PC-9 (cell line): ENCODE measurements at regions not wholly inside any gene's neighbourhood (a gene's known extent, or its start where the extent isn't known, plus 50 kb on each side); places are given as distances from the start of the nearest gene placed in this dataset.

Experiments used
- BruUV-seq: library from RNA; stranded (reverse); fragments of 400-500 nt; replicated peaks from 2 replicates; lab custom pipeline; 2021; lab: Mats Ljungman, UMichigan
- CTCF ChIA-PET: fragments of 300-600 bp; sonication (Branson Sonifier 250); formaldehyde crosslinking; loops from one replicate; lab custom pipeline; 2022; ENCODE audit warnings: antibody characterized with exemption; lab: Charles Lee
- POLR2A ChIA-PET: fragments of 300-600 bp; sonication (Branson Sonifier 250); formaldehyde crosslinking; loops from one replicate; lab custom pipeline; 2022; ENCODE audit warnings: antibody characterized with exemption; ENCODE audit not compliant: unreplicated experiment; lab: Charles Lee
- DNase-seq, 2 experiments: peaks; one replicate each; pipeline versions ENCODE4 v3.0.0 to v3.0.0-alpha.2; 2015 to 2022; ENCODE audit warnings: mixed read lengths in 1 of 2
- H2AFZ ChIP-seq: fragments of 200-600 bp; sonication (generic); 2 replicates; pipeline ENCODE4 v1.8.1; 2017; ENCODE audit warnings: antibody characterized with exemption
- H3F3A ChIP-seq: fragments of 200-600 bp; sonication (generic); 2 replicates; pipeline ENCODE4 v1.8.1; 2017; ENCODE audit warnings: antibody characterized with exemption, mild to moderate bottlenecking, low read depth; ENCODE audit not compliant: insufficient read depth
- H3K27ac ChIP-seq: fragments of 200-600 bp; sonication (generic); 2 replicates; pipeline ENCODE4 v1.6.1; 2016; ENCODE audit warnings: mixed run types
- H3K27me3 ChIP-seq: fragments of 200-600 bp; sonication (generic); 2 replicates; pipeline ENCODE4 v1.6.1; 2016; ENCODE audit warnings: low read depth, mixed run types; ENCODE audit not compliant: insufficient read depth
- H3K36me3 ChIP-seq: fragments of 200-600 bp; sonication (generic); 2 replicates; pipeline ENCODE4 v1.6.1; 2016; ENCODE audit warnings: low read depth, mixed run types
- H3K4me1 ChIP-seq: fragments of 200-600 bp; sonication (generic); replicated peaks from 2 replicates; pipeline ENCODE4 v1.6.1; 2016; ENCODE audit warnings: mixed run types; ENCODE audit not compliant: insufficient read depth
- H3K4me2 ChIP-seq: fragments of 200-600 bp; sonication (generic); 2 replicates; pipeline ENCODE4 v1.6.1; 2017; ENCODE audit warnings: mixed run types
- H3K4me3 ChIP-seq: fragments of 200-600 bp; sonication (generic); 2 replicates; pipeline ENCODE4 v1.6.1; 2016; ENCODE audit warnings: mixed run types
- H3K79me2 ChIP-seq: fragments of 200-600 bp; sonication (generic); 2 replicates; pipeline ENCODE4 v1.6.1; 2017; ENCODE audit warnings: low read depth, mixed run types
- H3K9me2 ChIP-seq: fragments of 200-600 bp; sonication (generic); 2 replicates; pipeline ENCODE4 v1.8.1; 2017; ENCODE audit warnings: mild to moderate bottlenecking; ENCODE audit not compliant: insufficient read depth
- H3K9me3 ChIP-seq: fragments of 200-600 bp; sonication (generic); 2 replicates; pipeline ENCODE4 v1.8.1; 2016; ENCODE audit warnings: low read depth; ENCODE audit not compliant: insufficient read depth
- H4K20me1 ChIP-seq: fragments of 200-600 bp; sonication (generic); 2 replicates; pipeline ENCODE4 v1.8.1; 2017; ENCODE audit not compliant: insufficient read depth
- CTCF ChIP-seq: fragments of 200-600 bp; sonication (generic); conservative IDR thresholded peaks from 2 replicates; pipeline ENCODE4 v1.6.1; 2017; ENCODE audit warnings: mixed run types, antibody characterized with exemption, mild to moderate bottlenecking, moderate library complexity
- EZH2 ChIP-seq: fragments of 200-600 bp; sonication (generic); IDR thresholded peaks from 2 replicates; pipeline ENCODE4 v1.8.0; 2017; ENCODE audit warnings: antibody characterized with exemption, low read depth
- intact Hi-C: fragments of 100-400 bp; cut with micrococcal nuclease; formaldehyde crosslinking; loops from one replicate; pipeline ENCODE4 v1.10.0; 2022; ENCODE audit not compliant: unreplicated experiment

- ChIA-PET CTCF (no interaction called here), POLR2A (no interaction called here)
- no peak for DNase-seq
- Histone ChIP-seq H2AFZ (no peak overlapping the region), H3K79me2 (no peaks in the 10 kb centered on the region), H3K9me2 (no peaks in the 10 kb centered on the region), H4K20me1 (no peaks in the 10 kb centered on the region), H3F3A (no peaks in the 10 kb centered on the region), H3K4me3 (no peak overlapping the region), H3K36me3 (no peaks in the 10 kb centered on the region), H3K27ac (no peak overlapping the region), H3K4me1 (no peaks in the 10 kb centered on the region), H3K4me2 (no peak overlapping the region), H3K27me3 (peaks cover 41% of the 10 kb centered on the region), H3K9me3 (no peaks in the 10 kb centered on the region)
- no TSS peak for BruUV-seq
- no peak for TF ChIP-seq EZH2
- intact Hi-C loops, result no loop called here
Measured at GRCh38 chr21:34268493-34268892, 95.3 kb upstream of the KCNE2 start.

GRCh38 chr21:34270411-34270810 lies 93.4 kb upstream of the KCNE2 start:
- H3F3A ChIP-seq, result no peaks in the 10 kb centered on the region
- POLR2A ChIA-PET, result interaction anchor here (0.7 kb wide), 1 partner anchor 8 kb away, joined by 8 read pairs; no protein-coding TSS in a partner anchor
- DNase-seq, result no peak
- H3K9me3 ChIP-seq, result no peaks in the 10 kb centered on the region
- H3K79me2 ChIP-seq, result no peaks in the 10 kb centered on the region
- TF ChIP-seq EZH2 (no peak), CTCF (no peak)
- H2AFZ ChIP-seq, result no peak overlapping the region
- H3K36me3 ChIP-seq, result no peaks in the 10 kb centered on the region
- no peaks in the 10 kb centered on the region for H4K20me1 ChIP-seq
- H3K27ac ChIP-seq, result no peak overlapping the region
- no peaks in the 10 kb centered on the region for H3K4me1 ChIP-seq
- CTCF ChIA-PET, result interaction anchor here (0.6 kb wide), 1 partner anchor 378 kb away, joined by 3 read pairs; no protein-coding TSS in a partner anchor
- peaks cover 54% of the 10 kb centered on the region for H3K27me3 ChIP-seq
- intact Hi-C loops, result no loop called here
- H3K9me2 ChIP-seq, result no peaks in the 10 kb centered on the region
- no TSS peak for BruUV-seq
- no peak overlapping the region for H3K4me3 ChIP-seq
- H3K4me2 ChIP-seq, result no peak overlapping the region

- CTCF ChIA-PET, result no interaction called here
- no peaks in the 10 kb centered on the region for H3F3A ChIP-seq
- intact Hi-C loops, result no loop called here
Measured at GRCh38 chr21:34271189-34271851, 92.5 kb upstream of the KCNE2 start.

More at GRCh38 chr21:34271189-34271851, 92.5 kb upstream of the KCNE2 start:
- BruUV-seq, result no TSS peak
- no peak for DNase-seq
- TF ChIP-seq CTCF (no peak), EZH2 (no peak)
- H2AFZ ChIP-seq, result no peak overlapping the region
- no peaks in the 10 kb centered on the region for H4K20me1 ChIP-seq
- H3K9me2 ChIP-seq, result no peaks in the 10 kb centered on the region
- no peak overlapping the region for H3K4me3 ChIP-seq
- no peak overlapping the region for H3K4me2 ChIP-seq
- POLR2A ChIA-PET, result no interaction called here
- no peaks in the 10 kb centered on the region for H3K79me2 ChIP-seq
- no peaks in the 10 kb centered on the region for H3K36me3 ChIP-seq
- H3K27ac ChIP-seq, result no peak overlapping the region
- peaks cover 64% of the 10 kb centered on the region for H3K27me3 ChIP-seq
- no peaks in the 10 kb centered on the region for H3K9me3 ChIP-seq
- no peaks in the 10 kb centered on the region for H3K4me1 ChIP-seq
